DND-41 (cell line): ENCODE measurements at regions not wholly inside any gene's neighbourhood (a gene's known extent, or its start where the extent isn't known, plus 50 kb on each side); places are given as distances from the start of the nearest gene placed in this dataset.

Experiments
- CTCF ChIP-seq: IDR thresholded peaks from 2 replicates; pipeline ENCODE4 v1.5.1; 2012; ENCODE audit warnings: borderline replicate concordance, low read length, moderate library complexity, mild to moderate bottlenecking; ENCODE audit not compliant: poor library complexity, severe bottlenecking; ENCODE audit errors: extremely low read depth
- EZH2 ChIP-seq: IDR thresholded peaks from 3 replicates; pipeline ENCODE4 v1.6.1; 2012; ENCODE audit warnings: borderline replicate concordance, low read depth, mild to moderate bottlenecking, moderate library complexity, low read length, inconsistent platforms; ENCODE audit not compliant: severe bottlenecking

GRCh38 chr5:103951776-103952175, 389.2 kb upstream of the NUDT12 start:
- TF ChIP-seq CTCF, result no peak
- no peak for TF ChIP-seq EZH2
